ENCODE measurements at regions not wholly inside any gene's neighbourhood (a gene's known extent, or its start where the extent isn't known, plus 50 kb on each side); places are given as distances from the start of the nearest gene placed in this dataset.

- H3K27me3 ChIP-seq (ENCODE audit: insufficient read depth, low read length): no peaks in the 10 kb centered on the region
- H3K4me3 ChIP-seq (ENCODE audit: low read length): no peak overlapping the region
- H3K9me3 ChIP-seq (ENCODE audit: low read length): no peaks in the 10 kb centered on the region
- no peaks in the 10 kb centered on the region for H3K4me1 ChIP-seq (ENCODE audit: insufficient read depth, low read length)
- H3K36me3 ChIP-seq (ENCODE audit: insufficient read depth, low read length): no peaks in the 10 kb centered on the region
- no peak overlapping the region for H2AFZ ChIP-seq (ENCODE audit: low read depth, low read length)
These were observed 73.8 kb downstream of the CBLN2 start for GRCh38 chr18:72470391-72470790.

GRCh38 chr18:72468021-72468710, 76.0 kb downstream of the CBLN2 start:
- Histone ChIP-seq H3K27me3 (ENCODE audit: insufficient read depth, low read length) (no peaks in the 10 kb centered on the region), H3K9me3 (ENCODE audit: low read length) (no peaks in the 10 kb centered on the region), H3K4me3 (ENCODE audit: low read length) (no peak overlapping the region), H2AFZ (ENCODE audit: low read depth, low read length) (no peak overlapping the region), H3K36me3 (ENCODE audit: insufficient read depth, low read length) (no peaks in the 10 kb centered on the region), H3K4me1 (ENCODE audit: insufficient read depth, low read length) (no peaks in the 10 kb centered on the region)

GRCh38 chr18:72460210-72460680, 83.9 kb downstream of the CBLN2 start:
- Histone ChIP-seq H3K4me3 (ENCODE audit: low read length) (no peak overlapping the region), H3K36me3 (ENCODE audit: insufficient read depth, low read length) (no peaks in the 10 kb centered on the region), H3K27me3 (ENCODE audit: insufficient read depth, low read length) (no peaks in the 10 kb centered on the region), H3K4me1 (ENCODE audit: insufficient read depth, low read length) (no peaks in the 10 kb centered on the region), H3K9me3 (ENCODE audit: low read length) (no peaks in the 10 kb centered on the region), H2AFZ (ENCODE audit: low read depth, low read length) (no peak overlapping the region)

- Histone ChIP-seq H3K4me1 (ENCODE audit: insufficient read depth, low read length) (no peaks in the 10 kb centered on the region), H3K4me3 (ENCODE audit: low read length) (no peak overlapping the region), H2AFZ (ENCODE audit: low read depth, low read length) (no peak overlapping the region), H3K27me3 (ENCODE audit: insufficient read depth, low read length) (no peaks in the 10 kb centered on the region), H3K36me3 (ENCODE audit: insufficient read depth, low read length) (no peaks in the 10 kb centered on the region), H3K9me3 (ENCODE audit: low read length) (no peaks in the 10 kb centered on the region)
These were observed 85.9 kb downstream of the CBLN2 start for GRCh38 chr18:72458271-72458670.

- Histone ChIP-seq H2AFZ (ENCODE audit: low read depth, low read length) (no peak overlapping the region), H3K4me3 (ENCODE audit: low read length) (no peak overlapping the region), H3K4me1 (ENCODE audit: insufficient read depth, low read length) (no peaks in the 10 kb centered on the region), H3K9me3 (ENCODE audit: low read length) (no peaks in the 10 kb centered on the region), H3K36me3 (ENCODE audit: insufficient read depth, low read length) (no peaks in the 10 kb centered on the region), H3K27me3 (ENCODE audit: insufficient read depth, low read length) (no peaks in the 10 kb centered on the region)
These were observed 87.3 kb downstream of the CBLN2 start for GRCh38 chr18:72456802-72457201.

GRCh38 chr18:72452328-72452727, 91.8 kb downstream of the CBLN2 start:
- Histone ChIP-seq H3K27me3 (ENCODE audit: insufficient read depth, low read length) (no peaks in the 10 kb centered on the region), H3K9me3 (ENCODE audit: low read length) (no peaks in the 10 kb centered on the region), H3K36me3 (ENCODE audit: insufficient read depth, low read length) (no peaks in the 10 kb centered on the region), H3K4me1 (ENCODE audit: insufficient read depth, low read length) (no peaks in the 10 kb centered on the region), H3K4me3 (ENCODE audit: low read length) (no peak overlapping the region), H2AFZ (ENCODE audit: low read depth, low read length) (no peak overlapping the region)

GRCh38 chr18:72444798-72445155, 99.4 kb downstream of the CBLN2 start:
- no peak overlapping the region for H3K4me3 ChIP-seq (ENCODE audit: low read length)
- H3K27me3 ChIP-seq (ENCODE audit: insufficient read depth, low read length): no peaks in the 10 kb centered on the region
- no peak overlapping the region for H2AFZ ChIP-seq (ENCODE audit: low read depth, low read length)
- no peaks in the 10 kb centered on the region for H3K36me3 ChIP-seq (ENCODE audit: insufficient read depth, low read length)
- peaks cover 11% of the 10 kb centered on the region for H3K4me1 ChIP-seq (ENCODE audit: insufficient read depth, low read length)
- no peaks in the 10 kb centered on the region for H3K9me3 ChIP-seq (ENCODE audit: low read length)

GRCh38 chr18:72444111-72444797, 99.9 kb downstream of the CBLN2 start:
- Histone ChIP-seq H3K4me1 (ENCODE audit: insufficient read depth, low read length) (peaks cover 11% of the 10 kb centered on the region), H3K27me3 (ENCODE audit: insufficient read depth, low read length) (no peaks in the 10 kb centered on the region), H3K4me3 (ENCODE audit: low read length) (no peak overlapping the region), H3K9me3 (ENCODE audit: low read length) (no peaks in the 10 kb centered on the region), H2AFZ (ENCODE audit: low read depth, low read length) (no peak overlapping the region), H3K36me3 (ENCODE audit: insufficient read depth, low read length) (no peaks in the 10 kb centered on the region)

GRCh38 chr18:72436401-72436800, 107.7 kb downstream of the CBLN2 start:
- no peak overlapping the region for H3K4me3 ChIP-seq (ENCODE audit: low read length)
- H2AFZ ChIP-seq (ENCODE audit: low read depth, low read length): no peak overlapping the region
- H3K4me1 ChIP-seq (ENCODE audit: insufficient read depth, low read length): no peaks in the 10 kb centered on the region
- no peaks in the 10 kb centered on the region for H3K36me3 ChIP-seq (ENCODE audit: insufficient read depth, low read length)
- H3K27me3 ChIP-seq (ENCODE audit: insufficient read depth, low read length): no peaks in the 10 kb centered on the region
- no peaks in the 10 kb centered on the region for H3K9me3 ChIP-seq (ENCODE audit: low read length)

- Histone ChIP-seq H3K9me3 (ENCODE audit: low read length) (no peaks in the 10 kb centered on the region), H3K4me1 (ENCODE audit: insufficient read depth, low read length) (no peaks in the 10 kb centered on the region), H3K36me3 (ENCODE audit: insufficient read depth, low read length) (no peaks in the 10 kb centered on the region), H3K4me3 (ENCODE audit: low read length) (no peak overlapping the region), H3K27me3 (ENCODE audit: insufficient read depth, low read length) (no peaks in the 10 kb centered on the region), H2AFZ (ENCODE audit: low read depth, low read length) (no peak overlapping the region)
These were observed 110.4 kb downstream of the CBLN2 start for GRCh38 chr18:72433756-72434155.

GRCh38 chr18:72427721-72428120, 116.4 kb downstream of the CBLN2 start:
- Histone ChIP-seq H2AFZ (ENCODE audit: low read depth, low read length) (no peak overlapping the region), H3K9me3 (ENCODE audit: low read length) (no peaks in the 10 kb centered on the region), H3K27me3 (ENCODE audit: insufficient read depth, low read length) (no peaks in the 10 kb centered on the region), H3K4me3 (ENCODE audit: low read length) (no peak overlapping the region), H3K36me3 (ENCODE audit: insufficient read depth, low read length) (no peaks in the 10 kb centered on the region), H3K4me1 (ENCODE audit: insufficient read depth, low read length) (no peaks in the 10 kb centered on the region)

GRCh38 chr18:72419914-72420313, 124.2 kb downstream of the CBLN2 start:
- H3K4me1 ChIP-seq (ENCODE audit: insufficient read depth, low read length): no peaks in the 10 kb centered on the region
- no peak overlapping the region for H2AFZ ChIP-seq (ENCODE audit: low read depth, low read length)
- H3K9me3 ChIP-seq (ENCODE audit: low read length): no peaks in the 10 kb centered on the region
- H3K4me3 ChIP-seq (ENCODE audit: low read length): no peak overlapping the region
- H3K27me3 ChIP-seq (ENCODE audit: insufficient read depth, low read length): no peaks in the 10 kb centered on the region
- no peaks in the 10 kb centered on the region for H3K36me3 ChIP-seq (ENCODE audit: insufficient read depth, low read length)

GRCh38 chr18:72412927-72413326, 131.2 kb downstream of the CBLN2 start:
- H3K27me3 ChIP-seq (ENCODE audit: insufficient read depth, low read length): no peaks in the 10 kb centered on the region
- no peaks in the 10 kb centered on the region for H3K36me3 ChIP-seq (ENCODE audit: insufficient read depth, low read length)
- H3K9me3 ChIP-seq (ENCODE audit: low read length): no peaks in the 10 kb centered on the region
- no peak overlapping the region for H3K4me3 ChIP-seq (ENCODE audit: low read length)
- no peaks in the 10 kb centered on the region for H3K4me1 ChIP-seq (ENCODE audit: insufficient read depth, low read length)
- H2AFZ ChIP-seq (ENCODE audit: low read depth, low read length): no peak overlapping the region

- H3K27me3 ChIP-seq (ENCODE audit: insufficient read depth, low read length): no peaks in the 10 kb centered on the region
- H3K36me3 ChIP-seq (ENCODE audit: insufficient read depth, low read length): no peaks in the 10 kb centered on the region
- no peaks in the 10 kb centered on the region for H3K9me3 ChIP-seq (ENCODE audit: low read length)
- H3K4me1 ChIP-seq (ENCODE audit: insufficient read depth, low read length): no peaks in the 10 kb centered on the region
- H3K4me3 ChIP-seq (ENCODE audit: low read length): no peak overlapping the region
- no peak overlapping the region for H2AFZ ChIP-seq (ENCODE audit: low read depth, low read length)
These were observed 132.9 kb downstream of the CBLN2 start for GRCh38 chr18:72411261-72411660.

Measured in neuron (in vitro differentiated cells).